ENCODE measurements at regions not wholly inside any gene's neighbourhood (a gene's known extent, or its start where the extent isn't known, plus 50 kb on each side); places are given as distances from the start of the nearest gene placed in this dataset.
"Not testable (repeated sequence)": the region's sequence is repeated elsewhere in the genome, so short reads cannot be mapped to it uniquely, and the experiment has no call there.

- no peak for DNase-seq (ENCODE audit: low read depth, low spot score)
These were observed 372.1 kb upstream of the TMEFF2 start for GRCh38 chr2:192566863-192567262.

GRCh38 chr2:192560326-192560725, 365.6 kb upstream of the TMEFF2 start:
- no peak for DNase-seq (ENCODE audit: low read depth, low spot score)

GRCh38 chr2:192559587-192559986, 364.9 kb upstream of the TMEFF2 start:
- no peak for DNase-seq (ENCODE audit: low read depth, low spot score)

GRCh38 chr2:192558637-192559036, 363.9 kb upstream of the TMEFF2 start:
- DNase-seq (ENCODE audit: low read depth, low spot score): no peak

GRCh38 chr2:192555740-192556139, 361.0 kb upstream of the TMEFF2 start:
- DNase-seq (ENCODE audit: low read depth, low spot score): no peak

GRCh38 chr2:192551760-192552159, 357.0 kb upstream of the TMEFF2 start:
- DNase-seq (ENCODE audit: low read depth, low spot score): no peak

GRCh38 chr2:192546565-192546964, 351.8 kb upstream of the TMEFF2 start:
- no peak for DNase-seq (ENCODE audit: low read depth, low spot score)

- DNase-seq (ENCODE audit: low read depth, low spot score): no peak
These were observed 349.7 kb upstream of the TMEFF2 start for GRCh38 chr2:192544371-192544955.

GRCh38 chr2:192542148-192543066, 347.7 kb upstream of the TMEFF2 start:
- DNase-seq (ENCODE audit: low read depth, low spot score): not testable (repeated sequence)

- DNase-seq (ENCODE audit: low read depth, low spot score): no peak
These were observed 344.6 kb upstream of the TMEFF2 start for GRCh38 chr2:192539306-192539705.

- DNase-seq (ENCODE audit: low read depth, low spot score): no peak
These were observed 342.3 kb upstream of the TMEFF2 start for GRCh38 chr2:192536922-192537624.

- no peak for DNase-seq (ENCODE audit: low read depth, low spot score)
These were observed 341.5 kb upstream of the TMEFF2 start for GRCh38 chr2:192535956-192536921.

GRCh38 chr2:192534072-192534471, 339.3 kb upstream of the TMEFF2 start:
- no peak for DNase-seq (ENCODE audit: low read depth, low spot score)

GRCh38 chr2:192524642-192525251, 330.0 kb upstream of the TMEFF2 start:
- DNase-seq (ENCODE audit: low read depth, low spot score): not testable (repeated sequence)

- not testable (repeated sequence) for DNase-seq (ENCODE audit: low read depth, low spot score)
These were observed 329.5 kb upstream of the TMEFF2 start for GRCh38 chr2:192524214-192524613.

- DNase-seq (ENCODE audit: low read depth, low spot score): no peak
These were observed 321.2 kb upstream of the TMEFF2 start for GRCh38 chr2:192515937-192516336.

GRCh38 chr2:192513575-192513974, 318.8 kb upstream of the TMEFF2 start:
- DNase-seq (ENCODE audit: low read depth, low spot score): no peak

GRCh38 chr2:192507836-192508450, 313.2 kb upstream of the TMEFF2 start:
- not testable (repeated sequence) for DNase-seq (ENCODE audit: low read depth, low spot score)

GRCh38 chr2:192500550-192501200, 305.9 kb upstream of the TMEFF2 start:
- no peak for DNase-seq (ENCODE audit: low read depth, low spot score)

- no peak for DNase-seq (ENCODE audit: low read depth, low spot score)
These were observed 304.7 kb upstream of the TMEFF2 start for GRCh38 chr2:192499476-192499875.

Measured in activated CD4-positive, CD25-positive, alpha-beta regulatory T cell treated with anti-CD3 and anti-CD28 coated beads, Interleukin-2, amount 50 U/mL, for 16 hours (primary cell).